ENCODE measurements at regions not wholly inside any gene's neighbourhood (a gene's known extent, or its start where the extent isn't known, plus 50 kb on each side); places are given as distances from the start of the nearest gene placed in this dataset.

DNA sequence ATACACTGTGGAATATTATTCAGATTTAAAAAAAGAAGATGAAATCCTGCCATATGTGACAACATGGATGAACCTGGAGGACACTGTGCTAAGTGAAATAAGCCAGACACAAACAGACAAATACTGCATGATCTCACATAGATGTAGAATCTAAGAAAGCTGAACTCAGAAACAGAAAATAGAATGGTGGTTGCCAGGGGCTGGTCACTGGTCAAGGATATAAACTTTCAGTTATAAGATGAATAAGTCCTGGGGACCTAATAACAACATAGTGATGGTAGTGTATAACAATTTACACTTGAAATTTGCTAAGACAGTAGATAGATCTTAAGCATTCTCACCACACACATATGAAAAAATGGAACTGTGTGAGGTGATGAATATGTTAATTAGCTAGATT lies 161.3 kb upstream of the TMCC3 start:
- BruUV-seq (replicated peaks): no TSS peak
- intact Hi-C loops (cut with micrococcal nuclease): no loop called here
- POLR2A ChIA-PET: no interaction called here
- Histone ChIP-seq H3K27me3 (ENCODE audit: insufficient read depth, low read length) (no peaks in the 10 kb centered on the region), H3K36me3 (ENCODE audit: control insufficient read depth in 1 of 2, insufficient read depth in 2 of 2, low read length in 2 of 2) (no peaks in the 10 kb centered on the region), H3K79me2 (ENCODE audit: insufficient read depth, low read length) (no peaks in the 10 kb centered on the region), H2AFZ (ENCODE audit: low read depth, low read length, poor library complexity, severe bottlenecking) (no peak overlapping the region), H4K20me1 (ENCODE audit: insufficient read depth) (no peaks in the 10 kb centered on the region), H3K4me1 (ENCODE audit: control insufficient read depth in 1 of 2, insufficient read depth in 2 of 2, low read length in 2 of 2) (no peaks in the 10 kb centered on the region), H3K9me2 (ENCODE audit: insufficient read depth) (no peaks in the 10 kb centered on the region), H3K4me2 (ENCODE audit: low read length) (no peak overlapping the region), H3K9ac (ENCODE audit: low read length) (no peak overlapping the region), H3K27ac (ENCODE audit: low read depth, low read length) (no peak overlapping the region), H3K4me3 (replicated peaks in 1 of 2; ENCODE audit: low read depth in 1 of 2, low read length in 2 of 2) (no peak overlapping the region), H3K9me3 (ENCODE audit: control insufficient read depth in 1 of 2, insufficient read depth in 1 of 2, low read depth in 1 of 2, low read length in 2 of 2) (no peaks in the 10 kb centered on the region)
- TF ChIP-seq CBX3 (IDR thresholded peaks at IDR 0.05; ENCODE audit: low read depth) (no peak), CEBPB (IDR thresholded peaks at IDR 0.05; ENCODE audit: low read depth) (no peak), EGR1 (IDR thresholded peaks at IDR 0.05; ENCODE audit: low read depth) (no peak), RAD21 (IDR thresholded peaks at IDR 0.05; ENCODE audit: low read depth) (no peak), SP1 (IDR thresholded peaks at IDR 0.05; ENCODE audit: low read depth) (no peak), ELF1 (IDR thresholded peaks at IDR 0.05; ENCODE audit: borderline replicate concordance, low read depth) (no peak), EZH2phosphoT487 (IDR thresholded peaks at IDR 0.05; ENCODE audit: borderline replicate concordance) (no peak), EZH2 (IDR thresholded peaks at IDR 0.05) (no peak), ZFX (IDR thresholded peaks at IDR 0.05) (no peak), YY1 (IDR thresholded peaks at IDR 0.05; ENCODE audit: extremely low read depth, insufficient replicate concordance, low read depth, low read length) (no peak)
- TF ChIP-seq, protein P1, sequence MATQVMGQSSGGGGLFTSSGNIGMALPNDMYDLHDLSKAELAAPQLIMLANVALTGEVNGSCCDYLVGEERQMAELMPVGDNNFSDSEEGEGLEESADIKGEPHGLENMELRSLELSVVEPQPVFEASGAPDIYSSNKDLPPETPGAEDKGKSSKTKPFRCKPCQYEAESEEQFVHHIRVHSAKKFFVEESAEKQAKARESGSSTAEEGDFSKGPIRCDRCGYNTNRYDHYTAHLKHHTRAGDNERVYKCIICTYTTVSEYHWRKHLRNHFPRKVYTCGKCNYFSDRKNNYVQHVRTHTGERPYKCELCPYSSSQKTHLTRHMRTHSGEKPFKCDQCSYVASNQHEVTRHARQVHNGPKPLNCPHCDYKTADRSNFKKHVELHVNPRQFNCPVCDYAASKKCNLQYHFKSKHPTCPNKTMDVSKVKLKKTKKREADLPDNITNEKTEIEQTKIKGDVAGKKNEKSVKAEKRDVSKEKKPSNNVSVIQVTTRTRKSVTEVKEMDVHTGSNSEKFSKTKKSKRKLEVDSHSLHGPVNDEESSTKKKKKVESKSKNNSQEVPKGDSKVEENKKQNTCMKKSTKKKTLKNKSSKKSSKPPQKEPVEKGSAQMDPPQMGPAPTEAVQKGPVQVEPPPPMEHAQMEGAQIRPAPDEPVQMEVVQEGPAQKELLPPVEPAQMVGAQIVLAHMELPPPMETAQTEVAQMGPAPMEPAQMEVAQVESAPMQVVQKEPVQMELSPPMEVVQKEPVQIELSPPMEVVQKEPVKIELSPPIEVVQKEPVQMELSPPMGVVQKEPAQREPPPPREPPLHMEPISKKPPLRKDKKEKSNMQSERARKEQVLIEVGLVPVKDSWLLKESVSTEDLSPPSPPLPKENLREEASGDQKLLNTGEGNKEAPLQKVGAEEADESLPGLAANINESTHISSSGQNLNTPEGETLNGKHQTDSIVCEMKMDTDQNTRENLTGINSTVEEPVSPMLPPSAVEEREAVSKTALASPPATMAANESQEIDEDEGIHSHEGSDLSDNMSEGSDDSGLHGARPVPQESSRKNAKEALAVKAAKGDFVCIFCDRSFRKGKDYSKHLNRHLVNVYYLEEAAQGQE (IDR thresholded peaks at IDR 0.05; ENCODE audit: low read depth): no peak
- TF ChIP-seq, protein P2, sequence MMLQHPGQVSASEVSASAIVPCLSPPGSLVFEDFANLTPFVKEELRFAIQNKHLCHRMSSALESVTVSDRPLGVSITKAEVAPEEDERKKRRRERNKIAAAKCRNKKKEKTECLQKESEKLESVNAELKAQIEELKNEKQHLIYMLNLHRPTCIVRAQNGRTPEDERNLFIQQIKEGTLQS (IDR thresholded peaks at IDR 0.05): no peak
- DNase-seq (ENCODE audit: low read depth, low spot score): no peak
- no peak for ATAC-seq
- CTCF ChIA-PET: no interaction called here
- RAD21 ChIA-PET (ENCODE audit: low non-redundant PET in 1 of 2, low total read pairs in 2 of 2, uncharacterized antibody in 2 of 2, unreplicated experiment in 2 of 2): no interaction called here

Measured in HCT116 (cell line).